22Rv1 (cell line): ENCODE measurements at regions not wholly inside any gene's neighbourhood (a gene's known extent, or its start where the extent isn't known, plus 50 kb on each side); places are given as distances from the start of the nearest gene placed in this dataset.

ENCODE experiments used
- H3K27ac ChIP-seq: fragments of 450-650 bp; 2 replicates; pipeline ENCODE4 v1.5.1; 2017
- CTCF ChIP-seq: fragments of 450-650 bp; IDR thresholded peaks from 2 replicates; pipeline ENCODE4 v1.5.1; 2017; ENCODE audit warnings: mild to moderate bottlenecking
- ZFX ChIP-seq: fragments of 450-650 bp; IDR thresholded peaks from 2 replicates; pipeline ENCODE4 v1.6.1; 2017; ENCODE audit warnings: antibody characterized with exemption, borderline replicate concordance

DNA sequence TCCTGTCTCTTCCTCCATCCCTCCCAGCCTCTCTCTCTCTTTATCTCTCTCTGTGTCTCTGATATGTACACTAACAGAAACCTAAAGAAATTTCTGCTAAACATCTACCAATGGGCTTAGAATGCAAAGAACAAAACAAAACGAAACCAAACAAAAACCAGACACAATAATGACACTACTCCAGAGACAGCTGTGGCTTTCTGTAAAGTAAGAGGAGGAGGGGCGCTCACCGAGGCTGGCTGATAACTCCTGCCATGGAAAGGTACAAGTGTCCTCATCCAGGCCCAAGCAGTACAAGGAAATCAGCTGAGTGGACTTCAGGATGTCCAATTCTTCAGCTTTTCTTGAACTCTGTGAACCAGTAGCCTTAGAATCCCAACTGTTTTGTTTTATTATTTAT is 70.4 kb upstream of the FZD8 start:
- no peak overlapping the region for H3K27ac ChIP-seq
- TF ChIP-seq CTCF (no peak), ZFX (no peak)

- no peak overlapping the region for H3K27ac ChIP-seq
- TF ChIP-seq CTCF (no peak), ZFX (no peak)
Observed at GRCh38 chr10:35711615-35712411, 69.7 kb upstream of the FZD8 start.

DNA sequence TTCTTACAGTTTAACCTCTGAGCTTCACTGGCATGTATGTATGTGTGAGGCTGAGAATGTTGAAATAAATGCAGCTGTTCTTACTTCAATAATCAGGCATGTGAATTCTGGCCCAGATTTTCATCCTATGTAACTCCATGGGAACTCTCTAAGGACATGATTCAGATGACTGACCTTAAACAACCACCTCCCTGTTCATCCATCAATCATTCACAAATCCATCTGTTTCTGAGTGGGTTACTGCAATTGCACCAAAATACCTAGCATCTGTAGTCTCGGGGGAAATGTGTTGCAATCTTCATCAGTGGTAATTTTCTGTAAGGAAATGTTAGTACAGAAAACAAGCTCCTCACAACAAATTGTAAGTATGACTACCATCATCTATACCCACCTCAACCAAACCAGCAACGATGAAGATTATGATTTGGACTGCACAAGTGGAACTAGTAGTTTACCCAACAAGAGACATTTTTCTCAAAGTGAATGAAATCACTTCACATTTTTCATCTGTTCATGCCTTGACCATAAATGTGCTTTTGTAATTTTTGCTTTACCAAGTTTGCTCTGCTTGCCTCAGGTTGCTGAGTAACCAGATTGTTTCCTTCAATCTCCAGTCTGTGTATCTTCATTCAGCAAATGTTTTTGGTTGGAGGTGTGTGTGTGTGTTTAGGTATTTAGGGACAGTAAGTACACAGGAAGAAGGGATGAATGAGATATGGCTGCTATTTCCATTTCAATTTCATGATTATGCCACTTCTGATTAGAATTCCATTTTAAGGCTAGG is 65.7 kb upstream of the FZD8 start:
- TF ChIP-seq CTCF: no peak
- TF ChIP-seq ZFX: no peak
- no peak overlapping the region for H3K27ac ChIP-seq

DNA sequence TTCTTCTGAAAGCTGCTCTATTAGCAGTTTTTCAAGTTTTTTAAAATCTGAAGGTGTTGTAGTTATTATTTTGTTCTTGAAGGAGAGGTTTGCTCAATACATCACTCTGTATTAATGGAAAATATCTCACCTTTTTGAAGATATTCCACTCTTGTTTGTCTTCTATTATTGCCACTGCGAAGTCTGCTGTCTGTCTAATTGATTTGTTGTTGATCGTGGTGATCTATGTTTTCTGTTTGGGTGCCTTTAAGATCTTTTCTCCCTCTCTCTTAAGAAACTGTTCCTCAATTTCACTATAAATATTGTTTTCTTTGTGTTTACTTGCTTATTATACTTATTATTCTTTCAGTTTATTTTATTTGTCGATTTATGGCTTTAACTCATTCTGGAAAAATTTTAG is 64.9 kb upstream of the FZD8 start:
- TF ChIP-seq CTCF (no peak), ZFX (no peak)
- H3K27ac ChIP-seq: no peak overlapping the region

DNA sequence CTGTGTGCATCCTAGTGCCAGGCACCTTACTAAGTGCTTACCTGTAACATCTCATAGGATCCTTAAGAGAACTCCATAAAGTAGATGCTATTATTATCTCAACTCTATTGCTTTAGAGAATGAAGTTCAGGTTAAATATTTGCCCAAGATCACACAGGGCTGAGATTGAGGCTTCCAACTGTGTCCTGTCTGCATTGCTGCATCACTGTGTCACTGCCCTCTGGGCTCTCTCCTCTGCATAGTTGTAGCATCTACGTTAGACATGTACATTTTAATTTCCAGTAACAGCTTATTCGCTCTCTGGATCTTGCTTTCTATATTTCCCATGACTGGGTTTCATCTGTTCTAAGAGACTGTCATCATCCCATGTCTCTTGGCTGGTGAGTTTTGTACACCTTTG is 63.6 kb upstream of the FZD8 start:
- TF ChIP-seq ZFX (no peak), CTCF (no peak)
- no peak overlapping the region for H3K27ac ChIP-seq

DNA sequence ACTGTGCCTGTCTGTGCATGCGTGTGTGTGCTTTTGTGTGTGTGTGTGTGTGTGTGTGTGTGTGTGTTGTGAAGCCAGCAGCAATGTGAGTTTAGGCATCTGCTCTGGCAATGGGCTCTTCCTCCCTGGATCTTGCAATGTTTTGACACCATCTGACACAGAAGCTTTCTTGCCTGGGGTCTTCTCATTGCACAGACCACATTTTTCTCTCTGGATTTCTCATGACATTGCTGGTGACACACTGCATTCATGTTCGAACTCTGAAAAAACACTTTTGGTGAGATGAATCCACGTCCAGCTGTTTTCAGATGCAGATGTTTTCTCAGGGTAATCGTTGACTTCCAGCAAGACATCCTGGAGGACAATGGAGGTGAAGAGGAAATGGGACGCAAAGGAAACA is 63.0 kb upstream of the FZD8 start:
- no peak overlapping the region for H3K27ac ChIP-seq
- TF ChIP-seq CTCF (no peak), ZFX (no peak)

GRCh38 chr10:35704401-35704800 is 62.3 kb upstream of the FZD8 start:
- no peak overlapping the region for H3K27ac ChIP-seq
- TF ChIP-seq ZFX: no peak
- TF ChIP-seq CTCF: no peak
